HG03469 (cell line): ENCODE measurements at regions not wholly inside any gene's neighbourhood (a gene's known extent, or its start where the extent isn't known, plus 50 kb on each side); places are given as distances from the start of the nearest gene placed in this dataset.
"Not testable (repeated sequence)": the region's sequence is repeated elsewhere in the genome, so short reads cannot be mapped to it uniquely, and the experiment has no call there.

Experiments
- ATAC-seq: cut with Tn5 transposase; IDR thresholded peaks from one replicate; pipeline ENCODE4 v1.9.1; 2021; ENCODE audit warnings: mild to moderate bottlenecking, moderate library complexity, moderate number of reproducible peaks; ENCODE audit not compliant: unreplicated experiment

GRCh38 chr5:92019376-92019990 is 636.4 kb upstream of the ARRDC3 start:
- no peak for ATAC-seq

GRCh38 chr5:92017776-92018175 is 634.7 kb upstream of the ARRDC3 start:
- no peak for ATAC-seq

GRCh38 chr5:92011845-92012244 is 628.7 kb upstream of the ARRDC3 start:
- not testable (repeated sequence) for ATAC-seq

- ATAC-seq: no peak
These were observed 620.7 kb upstream of the ARRDC3 start for GRCh38 chr5:92003806-92004205.

GRCh38 chr5:92002721-92003274 is 619.7 kb upstream of the ARRDC3 start:
- ATAC-seq: no peak

GRCh38 chr5:91998774-91999173 is 615.7 kb upstream of the ARRDC3 start:
- no peak for ATAC-seq

- no peak for ATAC-seq
These were observed 600.8 kb upstream of the ARRDC3 start for GRCh38 chr5:91983869-91984268.

GRCh38 chr5:91978221-91978882 is 595.2 kb upstream of the ARRDC3 start:
- ATAC-seq: no peak

DNA sequence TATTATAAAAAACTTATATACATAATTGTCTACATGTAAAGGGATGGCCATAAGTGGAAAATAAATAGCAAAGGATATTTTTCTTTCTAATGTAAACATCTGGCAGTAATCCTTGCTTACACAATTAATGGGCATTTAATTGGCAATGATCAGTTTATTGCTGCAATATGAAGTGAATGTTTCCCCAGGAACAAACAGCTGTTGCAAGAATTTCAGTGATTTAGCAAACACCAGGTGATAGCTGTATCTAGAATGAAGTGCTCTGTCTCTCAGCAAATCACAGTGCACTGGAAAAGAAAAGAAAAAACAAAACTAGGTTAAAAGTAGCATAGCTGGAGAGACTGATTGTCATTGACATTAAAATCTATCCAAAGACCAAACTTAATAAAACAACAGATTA is 594.5 kb upstream of the ARRDC3 start:
- no peak for ATAC-seq

- no peak for ATAC-seq
These were observed 593.3 kb upstream of the ARRDC3 start for GRCh38 chr5:91976451-91976850.

- ATAC-seq: no peak
These were observed 580.0 kb upstream of the ARRDC3 start for GRCh38 chr5:91963166-91963565.

- no peak for ATAC-seq
These were observed 574.5 kb upstream of the ARRDC3 start for GRCh38 chr5:91957666-91958065.

DNA sequence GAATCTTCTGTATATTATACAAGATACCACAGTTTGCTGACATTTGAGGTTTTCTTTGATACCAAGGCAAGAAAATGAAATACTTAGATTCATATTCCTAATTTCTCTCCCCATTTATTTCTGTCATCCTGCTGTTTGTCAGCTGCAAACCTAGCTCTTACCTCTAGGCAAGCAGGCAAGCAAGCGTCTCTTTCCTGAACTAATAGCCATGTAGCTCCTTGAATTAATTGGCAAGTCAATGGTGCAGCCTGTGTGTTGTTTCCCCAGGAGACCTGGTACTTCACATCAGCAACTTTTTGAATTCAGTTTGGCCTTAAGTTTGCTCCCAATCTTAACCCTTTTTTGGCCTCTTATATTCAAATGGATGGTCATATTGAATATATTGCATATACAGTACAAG is 573.6 kb upstream of the ARRDC3 start:
- ATAC-seq: no peak

DNA sequence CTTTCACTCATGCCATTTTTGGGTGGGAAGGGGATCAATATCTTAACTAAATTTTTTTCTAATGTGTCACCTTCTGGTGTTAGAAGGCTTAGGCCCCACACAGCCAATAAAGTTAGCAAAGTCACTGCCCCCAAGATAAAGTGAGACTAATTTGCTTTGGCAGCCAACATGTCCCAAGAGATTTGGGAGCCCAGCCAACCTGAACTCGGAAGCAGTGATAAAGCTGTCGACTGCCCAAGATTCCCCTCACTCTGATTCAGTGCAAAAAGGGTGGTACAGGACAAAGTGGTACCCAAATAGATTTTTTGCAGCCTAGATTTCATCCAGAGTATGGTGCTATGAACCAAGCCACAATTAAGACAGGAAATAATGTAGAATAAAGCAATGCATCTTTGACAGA is 572.5 kb upstream of the ARRDC3 start:
- ATAC-seq: no peak

DNA sequence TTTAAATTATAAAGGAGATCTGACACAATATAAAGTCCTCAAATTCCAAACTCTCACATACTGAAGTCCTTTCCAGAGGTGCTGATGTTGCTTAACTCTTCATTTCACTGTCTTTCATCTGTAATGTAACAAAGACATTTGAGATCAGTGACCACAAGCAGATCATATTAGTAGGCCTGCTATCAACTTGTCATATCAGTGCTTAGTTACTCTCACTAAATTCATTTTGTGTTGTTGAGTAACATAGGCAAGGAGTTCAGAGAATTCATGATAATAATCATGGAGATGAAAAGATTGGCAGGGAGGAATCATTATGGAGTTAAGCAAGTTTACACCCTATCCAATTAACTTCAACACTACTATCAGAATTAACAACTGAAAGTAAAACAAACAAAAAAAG is 571.0 kb upstream of the ARRDC3 start:
- ATAC-seq: no peak

- ATAC-seq: no peak
These were observed 567.2 kb upstream of the ARRDC3 start for GRCh38 chr5:91950328-91950727.

- no peak for ATAC-seq
These were observed 563.8 kb upstream of the ARRDC3 start for GRCh38 chr5:91946870-91947269.

GRCh38 chr5:91941588-91941987 is 558.5 kb upstream of the ARRDC3 start:
- no peak for ATAC-seq

- ATAC-seq: no peak
These were observed 555.3 kb upstream of the ARRDC3 start for GRCh38 chr5:91938441-91938840.

- ATAC-seq: no peak
These were observed 554.0 kb upstream of the ARRDC3 start for GRCh38 chr5:91937121-91937520.

- no peak for ATAC-seq
These were observed 546.4 kb upstream of the ARRDC3 start for GRCh38 chr5:91929522-91929817.

- ATAC-seq: no peak
These were observed 545.8 kb upstream of the ARRDC3 start for GRCh38 chr5:91928754-91929521.
